H9 (cell line): ENCODE measurements at regions not wholly inside any gene's neighbourhood (a gene's known extent, or its start where the extent isn't known, plus 50 kb on each side); places are given as distances from the start of the nearest gene placed in this dataset.

ENCODE experiments used
- DNase-seq: peaks from one replicate; pipeline ENCODE4 v3.0.0-alpha.2; 2017
- H2AFZ ChIP-seq: one replicate; pipeline ENCODE4 v1.6.1; 2013; ENCODE audit warnings: mild to moderate bottlenecking, low read length, control low read depth, moderate library complexity
- H2AK5ac ChIP-seq: 2 replicates; pipeline ENCODE4 v1.6.1; 2013; ENCODE audit warnings: low read length, control low read depth, mixed read lengths; ENCODE audit not compliant: insufficient read length
- H2BK120ac ChIP-seq: one replicate; pipeline ENCODE4 v1.6.1; 2013; ENCODE audit warnings: low read depth, mild to moderate bottlenecking, low read length, control low read depth, inconsistent platforms; ENCODE audit not compliant: poor library complexity, severe bottlenecking
- H2BK12ac ChIP-seq: 2 replicates; pipeline ENCODE4 v1.6.1; 2013; ENCODE audit warnings: low read length, control low read depth, mixed read lengths, low read depth; ENCODE audit not compliant: insufficient read length
- H2BK15ac ChIP-seq: 2 replicates; pipeline ENCODE4 v1.6.1; 2013; ENCODE audit warnings: low read depth, low read length, control low read depth
- H2BK20ac ChIP-seq: one replicate; pipeline ENCODE4 v1.6.1; 2013; ENCODE audit warnings: low read depth, mild to moderate bottlenecking, low read length, control low read depth, inconsistent platforms; ENCODE audit not compliant: poor library complexity, severe bottlenecking
- H2BK5ac ChIP-seq: 2 replicates; pipeline ENCODE4 v1.6.1; 2013; ENCODE audit warnings: low read length, control low read depth, mixed read lengths; ENCODE audit not compliant: insufficient read length
- H3K14ac ChIP-seq: 2 replicates; pipeline ENCODE4 v1.6.1; 2013; ENCODE audit warnings: low read length, control low read depth; ENCODE audit not compliant: insufficient read depth
- H3K18ac ChIP-seq: 2 replicates; pipeline ENCODE4 v1.6.1; 2013; ENCODE audit warnings: low read depth, mild to moderate bottlenecking, mixed read lengths, low read length, control low read depth; ENCODE audit not compliant: insufficient read length
- H3K23ac ChIP-seq: 2 replicates; pipeline ENCODE4 v1.6.1; 2013; ENCODE audit warnings: low read length, control low read depth, mixed read lengths, low read depth; ENCODE audit not compliant: insufficient read length
- H3K23me2 ChIP-seq: 2 replicates; pipeline ENCODE4 v1.6.1; 2013; ENCODE audit warnings: low read depth, mild to moderate bottlenecking, mixed read lengths, low read length, control low read depth; ENCODE audit not compliant: insufficient read length, poor library complexity, severe bottlenecking
- H3K27ac ChIP-seq: 2 replicates; pipeline ENCODE4 v1.5.1; 2013; ENCODE audit warnings: low read length, control low read depth, mixed read lengths, low read depth; ENCODE audit not compliant: insufficient read length
- H3K27me3 ChIP-seq: 2 replicates; pipeline ENCODE4 v1.6.1; 2013; ENCODE audit warnings: low read length, control low read depth, inconsistent platforms; ENCODE audit not compliant: insufficient read depth
- H3K4ac ChIP-seq: 2 replicates; pipeline ENCODE4 v1.6.1; 2013; ENCODE audit warnings: low read depth, mild to moderate bottlenecking, control low read depth, inconsistent platforms, low read length, moderate library complexity
- H3K4me1 ChIP-seq: 2 replicates; pipeline ENCODE4 v1.6.1; 2013; ENCODE audit warnings: low read length, control low read depth, inconsistent platforms; ENCODE audit not compliant: insufficient read depth
- H3K4me2 ChIP-seq: 2 replicates; pipeline ENCODE4 v1.6.1; 2013; ENCODE audit warnings: low read length, control low read depth, mixed read lengths; ENCODE audit not compliant: insufficient read length, insufficient read depth
- H3K56ac ChIP-seq: 2 replicates; pipeline ENCODE4 v1.6.1; 2013; ENCODE audit warnings: low read depth, mild to moderate bottlenecking, mixed read lengths, low read length, control low read depth; ENCODE audit not compliant: insufficient read length
- H3K79me1 ChIP-seq: 2 replicates; pipeline ENCODE4 v1.6.1; 2013; ENCODE audit warnings: low read depth, mild to moderate bottlenecking, moderate library complexity, low read length, control low read depth, inconsistent platforms; ENCODE audit not compliant: insufficient read depth, poor library complexity, severe bottlenecking
- H3K79me2 ChIP-seq: 2 replicates; pipeline ENCODE4 v1.6.1; 2013; ENCODE audit warnings: low read length, control low read depth, inconsistent platforms; ENCODE audit not compliant: insufficient read depth
- H3K9ac ChIP-seq: 2 replicates; pipeline ENCODE4 v1.6.1; 2013; ENCODE audit warnings: low read length, control low read depth, mixed read lengths; ENCODE audit not compliant: insufficient read length; ENCODE audit errors: extremely low read depth
- H3K9me3 ChIP-seq: one replicate; pipeline ENCODE4 v1.6.1; 2013; ENCODE audit warnings: low read depth, low read length, inconsistent platforms; ENCODE audit not compliant: control insufficient read depth
- H3T11ph ChIP-seq: one replicate; pipeline ENCODE4 v1.6.1; 2013; ENCODE audit warnings: mild to moderate bottlenecking, low read length, control low read depth, inconsistent platforms
- H4K20me1 ChIP-seq: one replicate; pipeline ENCODE4 v1.6.1; 2013; ENCODE audit not compliant: control insufficient read depth, insufficient read length, insufficient read depth
- H4K5ac ChIP-seq: 2 replicates; pipeline ENCODE4 v1.6.1; 2013; ENCODE audit warnings: low read depth, mild to moderate bottlenecking, mixed read lengths, low read length, control low read depth; ENCODE audit not compliant: insufficient read length
- H4K8ac ChIP-seq: replicated peaks from 2 replicates; pipeline ENCODE4 v1.6.1; 2013; ENCODE audit warnings: low read length, control low read depth, mixed read lengths, low read depth; ENCODE audit not compliant: insufficient read length
- H4K91ac ChIP-seq: 2 replicates; pipeline ENCODE4 v1.6.1; 2013; ENCODE audit warnings: low read depth, mild to moderate bottlenecking, moderate library complexity, mixed read lengths, low read length, control low read depth; ENCODE audit not compliant: insufficient read length
- H3K27ac Mint-ChIP-seq, 3 experiments: 2 replicates in 2 of 3; 3 replicates in 1 of 3; pipeline ENCODE4 v1.8.0; 2020 to 2021; ENCODE audit warnings: mixed read lengths in 3 of 3, mild to moderate bottlenecking in 1 of 3, moderate library complexity in 1 of 3
- H3K27me3 Mint-ChIP-seq: 2 replicates; pipeline ENCODE4 v1.8.0; 2021; ENCODE audit warnings: low read depth, mild to moderate bottlenecking, moderate library complexity, mixed read lengths
- H3K36me3 Mint-ChIP-seq, 3 experiments: 2 replicates in 2 of 3; 3 replicates in 1 of 3; pipeline ENCODE4 v1.8.0; 2020 to 2021; ENCODE audit warnings: low read depth in 3 of 3, mixed read lengths in 3 of 3; ENCODE audit not compliant: insufficient read depth in 1 of 3
- H3K4me1 Mint-ChIP-seq, 2 experiments: 2 replicates each; pipeline ENCODE4 v1.8.0; 2020; ENCODE audit warnings: mixed read lengths in 2 of 2
- H3K4me3 Mint-ChIP-seq, 2 experiments: 2 replicates in 1 of 2; 3 replicates in 1 of 2; pipeline ENCODE4 v1.8.0; 2020 to 2021; ENCODE audit warnings: mild to moderate bottlenecking in 2 of 2, mixed read lengths in 2 of 2, moderate library complexity in 1 of 2
- H3K9me3 Mint-ChIP-seq, 2 experiments: 2 replicates in 1 of 2; 3 replicates in 1 of 2; pipeline ENCODE4 v1.8.0; 2020; ENCODE audit warnings: mild to moderate bottlenecking in 2 of 2, mixed read lengths in 2 of 2, moderate library complexity in 1 of 2
- WGBS: extraction: QIAGEN DNeasy Blood & Tissue Kit; methylation state at CpG from one replicate; pipeline ENCODE4 v1.1.7; 2013; ENCODE audit warnings: missing lambda C conversion rate, low lambda C conversion rate, mixed read lengths; ENCODE audit not compliant: insufficient read length; ENCODE audit errors: extremely low coverage; 5-methylcytosine and 5-hydroxymethylcytosine counted together
- TF ChIP-seq, protein P1 (sequence below): fragments of 200-600 bp; sonication (generic); conservative IDR thresholded peaks from 3 replicates; pipeline ENCODE4 v1.8.0; 2021; ENCODE audit warnings: antibody characterized with exemption, mild to moderate bottlenecking

- no peak overlapping the region for H3K4me2 ChIP-seq
- no peak overlapping the region for H2BK12ac ChIP-seq
- Mint-ChIP-seq H3K27me3 (no peaks in the 10 kb centered on the region), H3K36me3 (no peaks in the 10 kb centered on the region), H3K4me3 (no peak overlapping the region), H3K4me1 (no peaks in the 10 kb centered on the region), H3K27ac (no peak overlapping the region), H3K9me3 (no peaks in the 10 kb centered on the region)
- H3K56ac ChIP-seq = no peak overlapping the region
- no peaks in the 10 kb centered on the region for H3K27me3 ChIP-seq
- WGBS = no CpG with 5 or more reads among the region's 5 CpGs
- no peak overlapping the region for H3K14ac ChIP-seq
- no peak overlapping the region for H3K18ac ChIP-seq
- H3K79me2 ChIP-seq = no peaks in the 10 kb centered on the region
- H3K4ac ChIP-seq = no peak overlapping the region
- no peak overlapping the region for H4K8ac ChIP-seq
- H3K79me1 ChIP-seq = no peaks in the 10 kb centered on the region
- H3K23me2 ChIP-seq = no peaks in the 10 kb centered on the region
- H2BK20ac ChIP-seq = no peak overlapping the region
- H2BK5ac ChIP-seq = no peak overlapping the region
- no peak overlapping the region for H2AK5ac ChIP-seq
- no peak overlapping the region for H3K9ac ChIP-seq
- H4K91ac ChIP-seq = no peak overlapping the region
- no peak overlapping the region for H3K27ac ChIP-seq
- H2BK120ac ChIP-seq = no peak overlapping the region
- H3T11ph ChIP-seq = no peak overlapping the region
- DNase-seq = no peak
- no peak overlapping the region for H4K5ac ChIP-seq
- no peak overlapping the region for H2BK15ac ChIP-seq
- TF ChIP-seq, protein P1, sequence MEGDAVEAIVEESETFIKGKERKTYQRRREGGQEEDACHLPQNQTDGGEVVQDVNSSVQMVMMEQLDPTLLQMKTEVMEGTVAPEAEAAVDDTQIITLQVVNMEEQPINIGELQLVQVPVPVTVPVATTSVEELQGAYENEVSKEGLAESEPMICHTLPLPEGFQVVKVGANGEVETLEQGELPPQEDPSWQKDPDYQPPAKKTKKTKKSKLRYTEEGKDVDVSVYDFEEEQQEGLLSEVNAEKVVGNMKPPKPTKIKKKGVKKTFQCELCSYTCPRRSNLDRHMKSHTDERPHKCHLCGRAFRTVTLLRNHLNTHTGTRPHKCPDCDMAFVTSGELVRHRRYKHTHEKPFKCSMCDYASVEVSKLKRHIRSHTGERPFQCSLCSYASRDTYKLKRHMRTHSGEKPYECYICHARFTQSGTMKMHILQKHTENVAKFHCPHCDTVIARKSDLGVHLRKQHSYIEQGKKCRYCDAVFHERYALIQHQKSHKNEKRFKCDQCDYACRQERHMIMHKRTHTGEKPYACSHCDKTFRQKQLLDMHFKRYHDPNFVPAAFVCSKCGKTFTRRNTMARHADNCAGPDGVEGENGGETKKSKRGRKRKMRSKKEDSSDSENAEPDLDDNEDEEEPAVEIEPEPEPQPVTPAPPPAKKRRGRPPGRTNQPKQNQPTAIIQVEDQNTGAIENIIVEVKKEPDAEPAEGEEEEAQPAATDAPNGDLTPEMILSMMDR = no peak
- H3K9me3 ChIP-seq = no peaks in the 10 kb centered on the region
- H3K23ac ChIP-seq = no peak overlapping the region
- H4K20me1 ChIP-seq = no peaks in the 10 kb centered on the region
- no peaks in the 10 kb centered on the region for H3K4me1 ChIP-seq
- H2AFZ ChIP-seq = no peak overlapping the region
These were observed 127.8 kb upstream of the TRIB2 start for GRCh38 chr2:12588986-12589385.
